ENCODE measurements at regions not wholly inside any gene's neighbourhood (a gene's known extent, or its start where the extent isn't known, plus 50 kb on each side); places are given as distances from the start of the nearest gene placed in this dataset.
"Not testable (repeated sequence)": the region's sequence is repeated elsewhere in the genome, so short reads cannot be mapped to it uniquely, and the experiment has no call there.

GRCh38 chr4:101669832-101670188 lies 120.7 kb upstream of the BANK1 start:
- DNase-seq, result no peak

GRCh38 chr4:101669138-101669831 lies 121.2 kb upstream of the BANK1 start:
- no peak for DNase-seq

- no peak for DNase-seq
Observed at GRCh38 chr4:101667348-101667747, 123.2 kb upstream of the BANK1 start.

GRCh38 chr4:101660607-101661006 lies 129.9 kb upstream of the BANK1 start:
- DNase-seq, result no peak

GRCh38 chr4:101655857-101656256 lies 134.7 kb upstream of the BANK1 start:
- no peak for DNase-seq

- no peak for DNase-seq
Observed at GRCh38 chr4:101655005-101655404, 135.5 kb upstream of the BANK1 start.

- DNase-seq, result no peak
Observed at GRCh38 chr4:101651778-101652177, 138.8 kb upstream of the BANK1 start.

GRCh38 chr4:101649790-101650515 lies 140.6 kb upstream of the BANK1 start:
- DNase-seq, result no peak

GRCh38 chr4:101647710-101648034 lies 142.9 kb upstream of the BANK1 start:
- DNase-seq, result no peak

GRCh38 chr4:101644516-101644915 lies 146.0 kb upstream of the BANK1 start:
- DNase-seq, result no peak

GRCh38 chr4:101643186-101643837 lies 147.2 kb upstream of the BANK1 start:
- DNase-seq, result no peak

GRCh38 chr4:101632766-101633165 lies 157.8 kb upstream of the BANK1 start:
- DNase-seq, result not testable (repeated sequence)

GRCh38 chr4:101630319-101630986 lies 160.1 kb upstream of the BANK1 start:
- no peak for DNase-seq

GRCh38 chr4:101621120-101621519 lies 169.4 kb upstream of the BANK1 start:
- no peak for DNase-seq

- DNase-seq, result no peak
Observed at GRCh38 chr4:101615652-101616051, 174.9 kb upstream of the BANK1 start.

GRCh38 chr4:101606989-101607388 lies 183.5 kb upstream of the BANK1 start:
- not testable (repeated sequence) for DNase-seq

GRCh38 chr4:101604976-101605375 lies 185.6 kb upstream of the BANK1 start:
- DNase-seq, result no peak

- DNase-seq, result no peak
Observed at GRCh38 chr4:101600287-101600686, 190.2 kb upstream of the BANK1 start.

GRCh38 chr4:101599620-101600019 lies 190.9 kb upstream of the BANK1 start:
- DNase-seq, result no peak

GRCh38 chr4:101596781-101597552 lies 193.6 kb upstream of the BANK1 start:
- no peak for DNase-seq

GRCh38 chr4:101594588-101594987 lies 195.9 kb upstream of the BANK1 start:
- no peak for DNase-seq

- no peak for DNase-seq
Observed at GRCh38 chr4:101593666-101594065, 196.9 kb upstream of the BANK1 start.

GRCh38 chr4:101584306-101584705 lies 206.2 kb upstream of the BANK1 start:
- no peak for DNase-seq
